Neutrophil (primary cell): ENCODE measurements at regions not wholly inside any gene's neighbourhood (a gene's known extent, or its start where the extent isn't known, plus 50 kb on each side); places are given as distances from the start of the nearest gene placed in this dataset.

Experiments used
- H3K27ac ChIP-seq: fragments of 200-600 bp; sonication (generic); 2 replicates; pipeline ENCODE4 v1.5.1; 2016; ENCODE audit warnings: mild to moderate bottlenecking, moderate library complexity
- H3K27me3 ChIP-seq: fragments of 200-600 bp; sonication (generic); 2 replicates; pipeline ENCODE4 v1.6.0; 2016; ENCODE audit warnings: mild to moderate bottlenecking
- H3K36me3 ChIP-seq: fragments of 200-600 bp; sonication (generic); 2 replicates; pipeline ENCODE4 v1.5.1; 2017
- H3K4me1 ChIP-seq, 2 experiments: fragments of 200-600 bp in 1 of 2; sonication (generic) in 1 of 2; 1 replicate in 1 of 2; 2 replicates in 1 of 2; pipeline versions ENCODE4 v1.5.1 to v1.6.1; 2013 to 2016; ENCODE audit warnings: low read depth in 1 of 2, low read length in 1 of 2, mild to moderate bottlenecking in 1 of 2, moderate library complexity in 1 of 2; ENCODE audit not compliant: control insufficient read depth in 1 of 2, insufficient read depth in 1 of 2
- H3K4me3 ChIP-seq, 2 experiments: fragments of 200-600 bp in 1 of 2; sonication (generic) in 1 of 2; 1 replicate in 1 of 2; 2 replicates in 1 of 2; pipeline ENCODE4 v1.5.1; 2013 to 2016; ENCODE audit warnings: low read depth in 1 of 2, low read length in 1 of 2, mild to moderate bottlenecking in 1 of 2, moderate library complexity in 1 of 2
- H3K9me3 ChIP-seq: fragments of 200-600 bp; sonication (generic); 2 replicates; pipeline ENCODE4 v1.5.1; 2016
- TF ChIP-seq, protein P1 (sequence below): fragments of 200-600 bp; sonication (generic); IDR thresholded peaks from 2 replicates; pipeline ENCODE4 v1.5.1; 2016; ENCODE audit warnings: antibody characterized with exemption

DNA sequence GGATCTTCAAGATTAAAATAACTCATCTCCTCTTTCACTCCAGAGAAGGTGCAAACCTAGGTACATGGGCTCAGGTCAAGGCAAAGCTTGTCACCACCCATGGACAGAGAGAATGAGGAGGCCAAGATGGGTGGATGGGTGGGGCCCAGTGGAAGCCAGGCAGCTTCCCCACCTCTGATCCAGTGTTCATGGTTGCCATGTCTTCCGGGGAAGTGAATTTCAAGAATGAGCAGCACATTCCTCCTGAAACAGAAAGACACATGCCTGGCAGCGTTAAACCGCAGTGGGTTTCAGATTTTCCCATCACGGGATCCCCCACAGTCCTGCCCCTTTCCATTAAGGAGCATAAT is 301.7 kb downstream of the EIPR1 start:
- TF ChIP-seq, protein P1, sequence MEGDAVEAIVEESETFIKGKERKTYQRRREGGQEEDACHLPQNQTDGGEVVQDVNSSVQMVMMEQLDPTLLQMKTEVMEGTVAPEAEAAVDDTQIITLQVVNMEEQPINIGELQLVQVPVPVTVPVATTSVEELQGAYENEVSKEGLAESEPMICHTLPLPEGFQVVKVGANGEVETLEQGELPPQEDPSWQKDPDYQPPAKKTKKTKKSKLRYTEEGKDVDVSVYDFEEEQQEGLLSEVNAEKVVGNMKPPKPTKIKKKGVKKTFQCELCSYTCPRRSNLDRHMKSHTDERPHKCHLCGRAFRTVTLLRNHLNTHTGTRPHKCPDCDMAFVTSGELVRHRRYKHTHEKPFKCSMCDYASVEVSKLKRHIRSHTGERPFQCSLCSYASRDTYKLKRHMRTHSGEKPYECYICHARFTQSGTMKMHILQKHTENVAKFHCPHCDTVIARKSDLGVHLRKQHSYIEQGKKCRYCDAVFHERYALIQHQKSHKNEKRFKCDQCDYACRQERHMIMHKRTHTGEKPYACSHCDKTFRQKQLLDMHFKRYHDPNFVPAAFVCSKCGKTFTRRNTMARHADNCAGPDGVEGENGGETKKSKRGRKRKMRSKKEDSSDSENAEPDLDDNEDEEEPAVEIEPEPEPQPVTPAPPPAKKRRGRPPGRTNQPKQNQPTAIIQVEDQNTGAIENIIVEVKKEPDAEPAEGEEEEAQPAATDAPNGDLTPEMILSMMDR, result no peak
- H3K4me3 ChIP-seq, result peak overlapping the region in 1 of 2 experiments; percentile 19

DNA sequence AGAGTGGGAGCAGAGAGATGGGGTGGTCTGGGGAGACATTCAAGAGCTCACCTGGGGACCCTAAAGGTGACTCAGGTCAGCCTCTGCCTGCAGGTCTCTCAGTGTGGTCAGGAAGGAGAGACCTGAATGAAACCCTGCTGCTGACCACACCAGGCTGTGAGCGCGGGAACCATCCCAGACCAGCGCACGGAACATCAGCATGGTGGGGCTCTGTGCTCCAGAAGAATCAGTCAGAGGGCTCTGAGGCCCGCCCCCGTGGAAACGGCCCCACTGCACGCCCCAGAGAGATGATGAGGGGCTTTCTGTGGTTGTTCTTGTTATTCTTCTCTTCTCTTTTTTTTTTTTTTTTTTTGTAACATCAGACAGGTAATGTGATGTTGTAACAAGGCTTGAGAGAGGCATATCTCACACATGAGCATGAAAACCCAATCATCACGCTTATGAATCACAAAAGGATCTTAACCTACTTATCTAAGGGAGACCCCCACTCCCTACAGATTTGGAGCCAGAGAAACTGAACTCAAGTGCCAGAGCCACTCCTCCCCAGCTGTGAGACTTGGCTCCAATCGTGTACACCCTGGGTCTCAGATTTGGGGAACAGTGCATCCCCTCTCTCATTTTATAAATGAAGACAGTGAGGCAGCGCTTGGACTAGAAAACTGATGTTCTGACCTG is 302.2 kb downstream of the EIPR1 start:
- H3K9me3 ChIP-seq, result no peaks in the 10 kb centered on the region
- no peak overlapping the region for H3K4me3 ChIP-seq
- no peaks in the 10 kb centered on the region for H3K27me3 ChIP-seq
- H3K27ac ChIP-seq, result peak overlapping the region; percentile 90
- H3K36me3 ChIP-seq, result no peaks in the 10 kb centered on the region
- TF ChIP-seq, protein P1, result no peak
- peaks cover 75 to 82% of the 10 kb centered on the region in 2 experiments for H3K4me1 ChIP-seq

More for the DNA sequence above, 301.7 kb downstream of the EIPR1 start:
- Histone ChIP-seq H3K9me3 (no peaks in the 10 kb centered on the region), H3K27ac (peak overlapping the region; percentile 90), H3K27me3 (no peaks in the 10 kb centered on the region), H3K4me1 (peaks cover 77 to 83% of the 10 kb centered on the region in 2 experiments), H3K36me3 (no peaks in the 10 kb centered on the region)

DNA sequence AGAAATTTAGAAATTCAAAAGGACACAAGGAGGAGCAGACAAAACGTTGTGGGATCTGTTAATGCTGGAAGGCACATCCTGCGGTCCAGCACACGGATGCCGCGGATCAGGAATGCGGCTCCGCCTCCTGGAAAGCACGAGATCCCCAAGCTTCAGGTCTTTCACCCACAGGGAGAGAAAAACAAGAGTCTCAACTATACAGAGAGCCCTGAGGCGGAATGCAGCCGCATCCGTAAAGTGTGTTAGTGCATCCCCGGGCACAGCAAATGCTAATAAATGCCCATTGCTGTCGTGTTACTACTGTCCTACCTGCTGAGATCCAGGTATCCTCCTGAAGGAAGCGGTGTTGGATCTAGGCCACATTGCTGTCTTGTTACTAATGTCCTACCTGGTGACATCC is 303.9 kb downstream of the EIPR1 start:
- TF ChIP-seq, protein P1, result no peak

DNA sequence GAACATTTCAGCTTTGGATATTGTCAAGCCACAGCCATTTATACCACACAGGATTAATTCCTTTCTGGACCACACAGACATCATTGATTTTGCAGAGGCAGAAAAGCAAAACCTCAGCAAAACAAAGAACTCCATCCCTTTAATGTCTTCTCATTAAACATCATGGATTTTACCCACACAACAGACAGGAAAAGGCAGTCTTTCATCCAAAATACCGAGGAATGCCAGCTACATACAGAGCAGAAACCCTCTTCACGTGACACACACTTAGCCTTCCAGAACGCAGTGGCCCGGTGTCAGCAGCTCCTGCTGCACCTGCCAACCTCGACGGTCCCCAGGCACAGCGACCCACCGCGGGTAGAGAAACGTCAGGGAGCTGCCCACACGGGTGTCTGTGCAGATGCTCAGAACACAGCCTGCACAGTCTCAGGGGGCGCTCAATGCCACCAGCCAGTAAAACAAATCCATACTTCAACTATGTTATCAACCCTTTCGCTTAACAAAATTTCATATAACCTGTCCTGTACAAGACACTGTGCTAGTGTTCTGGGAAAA is 304.5 kb downstream of the EIPR1 start:
- Histone ChIP-seq H3K4me1 (peaks cover 51 to 59% of the 10 kb centered on the region in 2 experiments), H3K36me3 (no peaks in the 10 kb centered on the region), H3K9me3 (no peaks in the 10 kb centered on the region), H3K27me3 (no peaks in the 10 kb centered on the region), H3K4me3 (no peak overlapping the region), H3K27ac (no peak overlapping the region)
- TF ChIP-seq, protein P1, result no peak

More for the DNA sequence above, 303.9 kb downstream of the EIPR1 start:
- H3K4me1 ChIP-seq, result peaks cover 57 to 64% of the 10 kb centered on the region in 2 experiments
- no peak overlapping the region for H3K4me3 ChIP-seq
- no peaks in the 10 kb centered on the region for H3K36me3 ChIP-seq
- no peaks in the 10 kb centered on the region for H3K27me3 ChIP-seq
- H3K27ac ChIP-seq, result no peak overlapping the region
- H3K9me3 ChIP-seq, result no peaks in the 10 kb centered on the region

DNA sequence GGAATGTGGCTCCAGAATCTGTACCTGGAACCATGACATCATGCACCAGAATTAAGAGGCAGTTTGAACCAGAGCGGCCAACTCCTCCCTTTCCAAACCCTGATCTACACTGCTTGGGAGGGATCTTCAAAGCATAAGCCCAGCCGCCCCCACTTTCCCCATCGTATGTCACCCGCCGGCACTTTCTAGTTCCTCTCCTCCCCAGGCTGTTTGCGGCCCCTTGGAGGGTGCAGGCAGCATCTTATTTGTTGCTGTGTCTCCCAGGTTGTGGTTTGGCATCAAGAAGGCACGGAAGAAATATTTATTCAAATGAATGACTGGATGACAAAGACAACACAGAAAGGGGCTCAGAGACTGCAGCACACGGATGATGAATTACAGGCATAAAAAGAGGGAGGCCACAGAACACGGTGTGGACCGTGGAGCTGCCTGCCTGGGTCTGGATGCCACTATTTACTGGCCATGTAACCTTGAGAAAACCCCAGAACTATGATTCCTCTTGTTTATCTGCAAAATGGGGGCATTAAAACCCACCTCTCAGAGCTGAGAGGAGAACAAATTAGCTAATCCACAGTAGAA is 305.8 kb downstream of the EIPR1 start:
- TF ChIP-seq, protein P1, result no peak
- no peak overlapping the region for H3K4me3 ChIP-seq
- no peaks in the 10 kb centered on the region for H3K36me3 ChIP-seq
- H3K9me3 ChIP-seq, result no peaks in the 10 kb centered on the region
- no peaks in the 10 kb centered on the region for H3K27me3 ChIP-seq
- peaks cover 38 to 45% of the 10 kb centered on the region in 2 experiments for H3K4me1 ChIP-seq
- H3K27ac ChIP-seq, result no peak overlapping the region
